NCI-H82 treated with DMSO at 0.1 percent for 48 hours (cell line): ENCODE measurements at regions not wholly inside any gene's neighbourhood (a gene's known extent, or its start where the extent isn't known, plus 50 kb on each side); places are given as distances from the start of the nearest gene placed in this dataset.

ENCODE experiments used
- DNase-seq: peaks from one replicate; lab custom pipeline; 2025; ENCODE audit not compliant: unreplicated experiment; lab: John Stamatoyannopoulos, UW

DNA sequence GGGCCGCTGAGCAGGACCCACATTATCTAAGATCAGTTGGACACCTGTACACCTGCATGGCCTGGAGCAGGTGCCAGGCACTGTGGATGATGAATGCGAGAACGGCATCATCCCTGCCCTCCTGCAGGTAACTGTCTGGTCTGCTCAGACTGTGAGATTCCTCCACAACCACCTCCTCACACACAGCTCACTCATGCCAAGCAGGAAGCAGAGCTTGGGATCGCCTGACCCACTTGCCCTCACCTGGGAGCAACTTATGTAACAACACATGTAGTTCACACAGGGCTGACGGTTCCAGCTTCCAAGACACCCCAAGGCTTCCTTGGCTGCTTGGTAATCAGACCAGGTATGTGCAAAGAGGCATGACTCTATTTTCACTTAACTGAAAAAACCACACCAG is 359.2 kb downstream of the PREX1 start:
- DNase-seq, result no peak

DNA sequence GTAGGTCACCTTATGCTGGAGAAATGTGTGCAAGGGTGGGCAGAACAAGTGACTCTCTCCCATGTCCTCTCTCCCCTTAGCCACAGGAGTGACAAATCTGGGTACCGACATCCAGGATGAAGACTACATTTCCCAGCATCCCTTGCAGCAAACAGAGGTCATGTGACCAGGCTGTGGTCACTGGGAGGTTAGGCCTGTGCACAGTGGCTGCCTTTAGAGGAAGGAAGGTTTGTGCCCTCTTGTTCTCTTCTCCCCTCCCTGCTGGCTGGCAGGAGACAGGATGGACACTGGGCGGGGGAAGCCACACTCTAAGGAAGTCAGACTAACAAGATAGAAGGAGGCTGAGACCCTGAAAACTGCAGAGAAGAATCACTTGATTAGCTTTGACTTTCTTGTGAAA is 360.2 kb downstream of the PREX1 start:
- peak; percentile 13 for DNase-seq

DNA sequence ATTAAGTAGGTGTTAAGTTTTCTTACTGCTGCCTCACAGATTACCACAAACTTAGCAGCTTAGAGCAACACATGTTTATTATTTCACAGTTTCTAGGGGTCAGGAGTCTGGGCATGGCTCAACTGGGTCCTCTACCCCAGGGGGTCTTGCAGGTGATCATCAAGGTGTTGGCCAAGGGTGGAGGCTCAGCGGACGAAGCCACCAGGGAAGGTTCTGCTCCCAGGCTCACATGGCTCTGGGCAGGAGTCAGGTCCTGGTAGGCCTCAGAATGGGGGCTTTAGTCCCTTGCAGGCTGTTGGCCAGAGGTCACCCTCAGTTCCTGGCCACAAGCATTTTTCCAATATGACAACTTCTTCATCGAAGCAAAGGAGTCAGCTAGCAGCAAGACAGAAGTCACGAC is 362.5 kb downstream of the PREX1 start:
- DNase-seq, result no peak

DNA sequence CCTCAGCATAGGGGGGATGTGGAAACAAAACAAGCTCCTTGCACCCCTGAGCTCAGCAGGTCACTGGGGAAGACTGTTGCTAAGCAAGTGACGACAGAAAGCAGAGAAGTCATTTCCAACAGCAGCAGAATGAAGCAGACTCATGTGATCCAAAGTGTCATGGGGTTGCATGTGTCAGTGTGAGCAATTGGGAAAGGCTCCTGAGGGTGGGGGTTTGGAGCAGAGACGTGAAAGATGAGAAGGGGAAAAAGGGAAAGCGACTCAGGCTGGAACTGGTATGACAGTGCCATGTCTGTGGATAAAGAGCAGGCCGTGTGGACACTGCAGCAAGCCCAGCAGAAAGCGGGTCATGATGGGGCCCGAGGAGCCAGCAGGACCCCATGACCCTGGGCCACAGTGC is 363.9 kb downstream of the PREX1 start:
- no peak for DNase-seq

DNA sequence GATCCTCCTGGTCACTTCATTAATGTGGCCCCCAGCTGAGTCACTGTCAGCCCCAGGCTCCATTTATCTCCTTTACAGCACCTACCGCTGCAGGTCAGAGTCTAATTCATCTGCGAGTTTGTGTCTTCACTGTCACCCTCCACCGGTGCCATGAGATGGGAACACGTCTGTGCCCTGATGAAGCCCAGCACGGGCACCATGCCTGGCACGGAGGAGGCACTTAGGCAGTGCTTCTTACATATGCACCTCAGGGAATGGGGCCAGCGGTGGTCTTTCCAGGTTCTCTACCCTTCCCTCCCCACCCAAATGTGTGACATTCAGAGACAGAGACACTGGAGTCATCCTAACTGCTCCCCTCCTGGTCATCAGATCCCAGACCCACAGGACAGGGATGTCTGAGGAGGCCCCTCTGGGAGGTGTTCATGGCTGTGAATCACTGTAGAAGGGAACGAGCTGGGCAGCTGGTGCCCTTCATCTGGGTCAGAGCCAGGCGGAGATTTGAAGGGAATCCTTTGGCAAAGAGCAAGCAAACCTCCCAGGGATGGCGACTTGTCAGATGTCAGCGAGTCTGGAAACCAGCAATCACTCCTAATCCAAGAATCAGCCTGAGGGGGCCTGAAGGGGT is 364.6 kb downstream of the PREX1 start:
- DNase-seq, result no peak

DNA sequence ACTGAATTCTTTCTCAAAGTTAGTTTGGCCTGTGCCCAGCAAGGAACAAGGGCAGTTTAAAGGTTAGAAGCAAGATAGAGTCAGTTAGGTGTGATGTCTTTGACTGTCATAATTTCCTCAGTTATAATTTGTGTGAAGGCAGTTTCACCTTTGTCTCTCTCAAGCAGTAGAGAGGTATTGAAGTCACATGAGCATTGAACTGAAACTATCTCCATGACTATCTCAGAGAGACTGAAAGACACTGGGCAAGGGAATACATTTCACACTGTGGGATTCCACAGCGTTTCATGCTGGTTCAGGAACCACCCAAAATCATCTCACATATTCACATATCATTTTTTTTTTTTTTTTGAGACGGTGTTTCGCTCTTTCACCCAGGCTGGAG is 366.1 kb downstream of the PREX1 start:
- DNase-seq, result no peak

DNA sequence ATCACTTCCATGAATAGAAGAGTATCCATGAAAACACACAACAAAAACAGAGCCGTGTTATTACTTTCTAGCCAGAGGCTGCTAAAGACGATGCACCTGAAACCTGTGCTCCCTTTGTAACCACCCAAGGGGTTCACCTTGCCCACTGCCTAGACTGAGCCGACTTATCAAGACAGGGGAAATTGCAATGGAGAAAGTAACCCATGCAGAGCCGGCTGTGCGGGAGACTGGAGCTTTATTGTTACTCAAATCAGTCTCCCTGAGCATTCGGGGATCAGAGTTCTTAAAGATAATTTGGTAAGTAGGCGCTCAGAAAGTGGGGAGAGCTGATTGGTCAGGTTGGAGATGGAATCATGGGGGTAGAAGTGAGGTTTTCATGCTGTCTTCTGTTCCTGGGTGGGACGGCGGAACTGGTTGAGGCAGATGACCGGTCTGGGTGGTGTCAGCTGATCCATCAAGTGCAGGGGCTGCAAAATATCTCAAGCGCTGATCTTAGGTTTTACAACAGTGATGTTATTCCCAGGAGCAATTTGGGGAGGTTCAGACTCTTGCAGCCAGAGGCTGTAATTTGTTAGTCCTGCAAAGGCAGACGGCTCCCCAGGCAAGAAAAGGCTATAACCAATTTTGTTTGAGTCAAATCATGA is 366.6 kb downstream of the PREX1 start:
- DNase-seq, result no peak

DNA sequence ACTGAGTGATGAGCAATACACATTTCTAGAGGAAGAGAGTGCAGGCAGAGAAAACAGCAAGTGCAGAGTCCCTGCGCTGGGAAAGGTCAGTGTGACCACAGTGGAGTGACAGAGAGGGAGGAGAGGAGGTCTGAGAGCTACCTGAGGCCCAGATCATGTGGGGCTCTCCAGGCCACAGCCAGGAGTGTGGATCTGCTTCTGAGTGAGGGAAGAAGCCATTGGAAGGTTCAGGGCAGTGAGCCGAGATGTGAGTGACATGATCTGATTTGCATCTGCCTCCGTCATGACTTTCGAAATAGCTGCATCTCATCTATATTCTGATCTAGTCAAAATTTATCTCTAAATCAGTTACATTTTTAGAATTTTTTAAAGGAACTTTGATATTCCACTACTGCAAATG is 367.1 kb downstream of the PREX1 start:
- no peak for DNase-seq

DNA sequence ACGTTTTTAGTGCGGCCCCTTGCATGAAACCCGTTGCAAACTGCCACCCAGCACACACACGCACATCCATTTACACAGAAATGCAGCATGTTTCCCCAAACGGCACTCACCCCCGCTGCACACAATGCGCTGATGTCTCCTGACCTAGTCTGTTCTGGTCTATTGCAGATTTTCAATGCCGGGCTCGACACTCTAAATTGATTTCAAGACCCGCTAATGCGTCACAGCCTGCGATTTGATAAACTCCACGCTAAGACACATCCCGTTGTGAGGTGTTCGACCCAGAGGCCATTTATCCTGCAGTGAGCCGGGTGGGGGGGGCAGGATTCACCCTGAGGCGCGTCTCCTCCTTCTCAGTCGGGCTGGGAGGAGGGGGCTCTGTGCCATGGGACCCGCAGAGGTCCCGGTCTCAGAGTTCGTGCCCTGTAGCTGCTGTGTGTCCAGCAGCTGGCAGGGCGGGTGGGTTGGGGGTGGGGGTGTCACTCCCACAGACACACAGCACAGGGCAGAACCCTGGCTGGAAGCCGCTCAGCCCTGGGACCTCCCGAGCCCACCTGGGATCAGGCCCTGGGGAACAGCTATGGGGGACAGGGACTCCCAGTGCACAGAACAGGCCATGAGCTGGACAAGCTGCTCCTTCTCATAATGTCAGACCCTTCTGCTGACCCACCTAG is 367.9 kb downstream of the PREX1 start:
- DNase-seq, result no peak

DNA sequence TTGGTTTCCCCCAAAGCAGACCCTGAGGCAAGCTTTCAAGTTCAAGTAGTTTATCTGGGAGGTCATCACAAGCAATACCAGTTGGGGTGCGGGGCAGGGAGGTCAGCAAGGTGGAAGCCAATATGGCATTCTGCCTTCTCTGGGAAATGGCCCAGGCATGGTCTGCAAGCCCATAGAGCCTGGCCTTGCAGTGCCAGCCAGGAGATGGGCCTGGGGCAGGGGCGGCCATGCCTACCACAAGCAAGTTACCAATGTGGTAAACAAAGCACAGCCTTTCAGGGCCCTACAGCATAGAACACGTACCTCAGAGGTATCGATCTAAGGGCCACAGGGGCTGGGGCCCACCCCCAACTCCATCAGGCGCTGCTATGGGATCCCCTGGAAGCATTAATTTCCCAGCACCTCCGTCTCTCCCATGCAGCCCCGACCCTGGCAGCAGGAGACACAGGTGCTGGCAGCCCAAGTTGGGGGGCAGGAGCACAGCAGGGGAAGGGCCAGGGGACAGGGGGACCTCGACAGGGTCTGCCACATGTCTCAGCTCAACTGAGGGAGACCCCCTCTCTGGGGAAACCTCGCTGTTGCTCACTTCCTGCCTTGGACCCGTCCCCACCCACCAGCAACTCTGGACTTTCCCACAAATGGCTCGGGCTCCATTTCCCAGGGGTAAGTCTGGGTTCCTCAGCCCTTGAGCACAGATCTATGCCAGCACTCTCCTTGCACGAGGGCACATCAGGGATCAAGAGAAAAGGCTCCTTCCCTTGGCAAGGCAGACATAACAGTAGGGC is 369.0 kb downstream of the PREX1 start:
- no peak for DNase-seq

DNA sequence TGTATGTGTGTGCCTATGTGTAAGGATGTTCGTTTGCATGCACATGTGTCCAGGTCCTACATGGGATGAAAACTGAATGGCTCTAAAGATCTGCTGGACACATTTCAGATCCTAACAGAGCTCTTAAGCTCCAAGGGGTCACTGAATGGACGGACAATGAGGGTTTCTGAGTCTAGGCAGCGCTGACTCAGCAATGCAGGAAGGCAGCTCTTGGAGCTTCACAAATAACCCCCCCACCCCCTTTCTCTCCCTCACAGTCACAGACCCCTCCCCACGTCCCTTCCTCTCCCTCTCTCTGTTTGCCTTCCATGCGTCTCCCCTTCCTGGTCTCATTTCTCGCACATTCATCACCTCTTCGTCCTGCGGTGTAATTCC is 369.8 kb downstream of the PREX1 start:
- DNase-seq, result no peak

DNA sequence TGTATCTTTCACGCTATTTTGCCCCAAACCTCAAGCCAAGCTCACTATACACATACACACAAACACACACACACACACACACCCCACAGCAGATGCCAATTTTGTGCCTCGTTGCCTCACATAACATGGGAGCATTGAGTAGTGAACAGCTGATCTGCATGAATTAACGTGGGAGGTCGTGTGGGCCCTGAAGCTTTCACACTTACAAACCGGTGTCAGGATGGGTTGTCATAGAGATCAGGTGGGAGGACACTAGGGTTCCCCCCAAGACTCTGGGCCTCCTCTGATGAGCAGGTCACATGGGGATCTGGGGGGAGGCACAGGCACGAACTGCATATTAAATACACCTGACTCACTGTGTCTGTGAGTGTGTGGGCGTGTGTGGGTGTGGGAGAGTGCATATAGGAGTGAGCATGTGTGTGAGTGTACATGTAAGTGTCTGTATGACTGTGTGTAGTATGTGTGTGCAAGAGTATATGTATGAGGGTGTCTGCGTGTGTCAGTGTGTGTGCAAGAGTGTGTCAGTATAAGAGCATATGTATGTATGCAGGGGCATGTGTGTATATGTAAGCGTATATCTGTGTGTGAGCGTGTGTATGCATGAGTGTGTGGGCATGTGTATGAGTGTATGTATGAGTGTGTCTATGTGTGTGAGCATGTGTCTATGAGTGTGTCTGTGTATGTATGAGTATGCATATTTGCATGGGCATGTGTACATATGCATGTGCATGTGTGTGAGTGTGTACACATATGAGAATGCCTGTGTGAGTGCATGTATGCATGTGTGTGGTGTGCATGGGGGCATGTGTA is 370.4 kb downstream of the PREX1 start:
- DNase-seq, result no peak

DNA sequence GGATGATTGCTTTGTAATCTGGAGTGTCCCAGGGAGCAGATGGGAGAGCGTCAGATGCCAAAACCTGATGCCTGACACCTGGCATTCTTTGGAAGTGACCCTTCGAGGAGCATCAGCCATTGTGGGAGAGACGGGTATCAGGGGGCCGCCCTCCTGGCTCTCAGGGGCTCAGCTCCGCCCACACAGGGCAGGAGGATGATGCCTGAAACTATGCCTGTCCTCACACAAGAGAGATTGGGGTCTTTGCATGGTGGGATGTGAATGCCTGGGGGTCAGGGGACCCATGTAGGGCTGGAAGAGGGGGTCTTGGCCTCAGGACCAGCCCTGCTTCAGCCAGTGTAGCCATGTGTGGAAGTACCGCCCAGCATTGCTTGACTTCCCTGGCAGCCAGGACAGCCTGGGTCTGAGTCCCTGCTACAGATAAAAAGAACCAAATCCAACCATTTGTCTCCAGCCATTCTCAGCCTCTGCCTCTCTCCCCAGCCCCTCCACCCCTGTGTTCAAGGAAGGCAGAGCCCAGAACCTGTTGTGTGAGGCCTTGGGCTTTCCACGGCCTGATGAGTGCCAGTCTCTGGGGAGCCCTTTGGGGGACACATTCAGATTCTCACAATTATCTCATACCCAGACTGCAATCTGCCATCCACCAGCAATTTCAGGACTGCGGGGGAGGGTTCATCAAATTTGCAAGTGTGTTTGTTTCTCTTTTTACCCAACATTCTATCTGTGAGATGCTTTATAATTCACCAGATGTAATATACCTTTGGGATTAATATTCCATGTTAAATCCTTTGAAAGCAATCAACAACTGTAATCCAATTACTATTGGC is 371.2 kb downstream of the PREX1 start:
- DNase-seq, result no peak

DNA sequence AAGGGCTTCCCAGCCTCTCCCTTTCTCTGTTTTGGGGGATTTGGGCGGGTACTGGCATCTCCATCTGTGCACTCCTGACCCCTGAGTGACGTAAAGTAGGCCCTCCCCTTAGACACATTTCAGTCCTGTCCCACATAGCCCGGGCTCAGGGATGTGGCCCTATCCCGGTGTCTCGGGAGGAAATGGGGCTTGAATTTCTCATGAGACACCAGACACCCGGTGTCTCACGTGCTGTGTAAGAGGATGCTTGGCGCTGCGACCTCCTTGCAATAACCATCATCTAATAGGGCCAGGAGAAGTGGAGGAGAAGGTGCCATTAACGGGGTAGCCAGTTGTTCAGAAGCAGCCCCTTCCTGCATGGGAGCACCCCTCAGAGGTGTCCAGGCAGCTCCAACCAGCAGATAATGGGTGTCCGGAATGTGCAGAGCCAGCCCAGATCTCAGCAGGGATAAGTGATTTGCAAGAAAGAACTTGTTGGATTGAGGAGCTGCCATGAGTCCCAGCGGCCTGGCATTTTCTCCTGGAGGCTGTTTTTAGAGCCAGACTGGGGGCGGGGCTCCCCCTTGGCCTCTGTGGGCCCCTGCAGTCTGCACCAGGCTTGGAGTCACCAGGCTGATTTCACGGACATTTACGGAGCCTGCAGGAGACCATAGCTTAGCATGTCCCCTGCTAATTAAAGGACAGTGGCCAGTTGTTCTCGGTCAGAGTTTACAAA is 372.0 kb downstream of the PREX1 start:
- no peak for DNase-seq

DNA sequence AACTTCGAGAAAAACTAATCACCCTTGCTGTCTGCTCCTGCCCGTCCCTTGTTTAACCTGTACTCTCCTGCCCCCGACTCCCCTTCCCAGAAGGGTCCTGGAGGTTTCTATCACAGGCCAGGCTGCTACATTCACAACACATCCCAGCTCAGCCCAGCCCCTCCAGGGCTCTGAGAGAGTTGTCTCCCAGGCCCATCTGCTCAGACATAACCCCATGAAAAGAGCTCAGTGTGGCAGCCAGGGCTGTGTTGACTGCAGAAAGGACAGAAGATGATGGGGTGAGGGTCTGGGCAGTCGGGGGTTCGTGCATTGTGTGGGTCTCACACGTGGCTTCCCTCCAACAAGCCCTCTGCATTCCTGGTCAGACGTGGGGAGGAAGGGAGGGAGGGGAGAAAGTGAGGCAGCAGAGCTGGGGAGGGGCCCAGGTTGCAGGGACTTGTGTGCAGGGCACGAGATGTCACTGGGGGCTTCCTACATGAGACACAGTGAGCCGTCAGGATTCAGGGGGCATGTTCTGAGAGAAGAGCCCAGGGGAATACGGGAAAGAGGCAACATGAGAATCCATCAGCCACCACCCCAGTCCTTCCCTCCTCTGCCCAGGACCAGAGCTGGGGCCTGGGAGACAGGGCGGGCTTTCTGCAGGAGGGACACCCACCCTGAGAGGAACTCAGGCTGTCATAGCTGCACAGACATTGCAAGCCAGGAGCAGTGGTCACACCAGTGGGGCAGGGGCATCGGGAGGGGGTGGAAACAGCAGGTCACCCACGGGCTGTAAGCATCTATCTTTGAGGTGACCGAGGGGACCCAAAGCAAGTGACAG is 372.9 kb downstream of the PREX1 start:
- DNase-seq, result no peak

DNA sequence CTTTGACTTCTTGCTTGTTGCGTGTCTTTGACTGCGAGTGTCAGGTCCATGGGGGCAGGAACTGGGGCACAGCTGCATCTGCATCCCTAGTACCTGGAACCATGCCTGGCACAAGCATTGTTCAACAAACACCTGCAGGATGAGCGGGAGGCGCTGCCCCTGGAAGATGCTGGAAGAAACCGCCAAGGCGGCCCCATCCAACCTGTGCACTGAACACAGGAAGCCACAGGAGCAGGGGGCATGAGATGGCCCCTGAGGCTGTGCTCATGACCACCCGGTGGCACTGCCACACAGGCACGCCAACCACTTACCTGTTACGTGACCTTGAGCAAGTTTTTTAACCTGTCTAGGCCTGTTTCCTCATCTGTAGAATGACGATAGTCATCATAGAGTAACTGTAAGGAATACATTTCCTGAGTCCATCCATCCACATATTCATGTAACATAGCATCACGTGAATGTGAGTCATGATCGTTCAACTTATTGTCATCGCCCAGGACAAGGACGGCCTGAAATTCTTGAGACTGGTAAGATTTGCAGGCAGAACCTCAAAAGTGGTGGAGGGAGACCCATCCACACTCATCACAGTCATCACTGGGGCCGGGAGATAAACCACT is 374.2 kb downstream of the PREX1 start:
- DNase-seq, result no peak

DNA sequence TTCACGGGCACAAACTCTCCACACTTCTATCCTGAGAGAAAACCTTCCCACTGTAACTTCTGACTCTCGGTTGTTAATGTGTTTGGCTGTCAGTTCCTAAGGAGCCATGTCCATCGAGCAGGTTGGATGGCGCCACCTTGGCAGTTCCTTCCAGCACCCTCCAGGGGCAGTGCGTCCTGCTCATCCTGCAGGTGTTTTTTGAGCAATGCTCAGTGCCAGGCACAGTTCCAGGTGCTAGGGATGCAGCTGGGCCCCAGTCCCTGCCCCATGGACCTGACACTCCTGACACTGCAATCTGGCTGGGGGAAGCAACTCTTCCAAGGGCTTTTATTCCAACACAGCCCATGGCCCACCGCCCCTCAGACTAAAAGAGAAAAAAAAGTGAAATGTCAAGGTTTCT is 376.4 kb downstream of the PREX1 start:
- no peak for DNase-seq
